Chondrocyte (in vitro differentiated cells): ENCODE measurements at regions not wholly inside any gene's neighbourhood (a gene's known extent, or its start where the extent isn't known, plus 50 kb on each side); places are given as distances from the start of the nearest gene placed in this dataset.
A peak's percentile ranks its signal among the peaks of the same experiment; 100 is the strongest.
"Not testable (repeated sequence)": the region's sequence is repeated elsewhere in the genome, so short reads cannot be mapped to it uniquely, and the experiment has no call there.

Source experiments
- DNase-seq: peaks from one replicate; pipeline ENCODE4 v3.0.0; 2021; ENCODE audit warnings: mixed read lengths, low spot score
- H3K27ac Mint-ChIP-seq: one replicate; pipeline ENCODE4 v1.8.0; 2021; ENCODE audit warnings: mild to moderate bottlenecking, moderate library complexity, mixed read lengths; ENCODE audit not compliant: unreplicated experiment
- H3K27me3 Mint-ChIP-seq: 2 replicates; pipeline ENCODE4 v1.8.0; 2021; ENCODE audit warnings: low read depth, mixed read lengths
- H3K36me3 Mint-ChIP-seq: 2 replicates; pipeline ENCODE4 v1.8.0; 2021; ENCODE audit warnings: low read depth, mixed read lengths
- H3K4me1 Mint-ChIP-seq: 2 replicates; pipeline ENCODE4 v1.8.0; 2021; ENCODE audit warnings: low read depth, mild to moderate bottlenecking, mixed read lengths
- H3K4me3 Mint-ChIP-seq: one replicate; pipeline ENCODE4 v1.8.0; 2021; ENCODE audit warnings: mild to moderate bottlenecking, moderate library complexity, mixed read lengths; ENCODE audit not compliant: unreplicated experiment
- H3K9me3 Mint-ChIP-seq: 2 replicates; pipeline ENCODE4 v1.8.0; 2021; ENCODE audit warnings: low read depth, mixed read lengths
- CTCF ChIP-seq: fragments of 200-600 bp; sonication (generic); IDR thresholded peaks from 2 replicates; pipeline ENCODE4 v1.5.0; 2021; ENCODE audit warnings: antibody characterized with exemption, mild to moderate bottlenecking, moderate library complexity

- Mint-ChIP-seq H3K27me3 (no peaks in the 10 kb centered on the region), H3K27ac (peak overlapping the region; percentile 93), H3K9me3 (no peaks in the 10 kb centered on the region), H3K4me1 (peaks cover 47% of the 10 kb centered on the region), H3K4me3 (peak overlapping the region; percentile 69), H3K36me3 (peaks cover 2% of the 10 kb centered on the region)
- DNase-seq = no peak
- no peak for TF ChIP-seq CTCF
These were observed 140.2 kb upstream of the CARMIL1 start for GRCh38 chr6:25138934-25139415.

- peaks cover 47% of the 10 kb centered on the region for H3K4me1 Mint-ChIP-seq
- H3K27me3 Mint-ChIP-seq, H3K36me3 Mint-ChIP-seq, DNase-seq, H3K4me3 Mint-ChIP-seq, H3K27ac Mint-ChIP-seq, H3K9me3 Mint-ChIP-seq: not testable (repeated sequence)
These were observed 139.6 kb upstream of the CARMIL1 start for GRCh38 chr6:25139608-25140007.

GRCh38 chr6:25142506-25142905, 136.7 kb upstream of the CARMIL1 start:
- Mint-ChIP-seq H3K27ac (no peak overlapping the region), H3K27me3 (no peaks in the 10 kb centered on the region), H3K36me3 (peaks cover 1% of the 10 kb centered on the region), H3K4me1 (peaks cover 40% of the 10 kb centered on the region), H3K9me3 (no peaks in the 10 kb centered on the region), H3K4me3 (no peak overlapping the region)
- DNase-seq = no peak
- no peak for TF ChIP-seq CTCF

- H3K27me3 Mint-ChIP-seq = no peaks in the 10 kb centered on the region
- no peak overlapping the region for H3K4me3 Mint-ChIP-seq
- no peak overlapping the region for H3K27ac Mint-ChIP-seq
- no peak for DNase-seq
- H3K9me3 Mint-ChIP-seq = peaks cover 11% of the 10 kb centered on the region
- peaks cover 3% of the 10 kb centered on the region for H3K36me3 Mint-ChIP-seq
- TF ChIP-seq CTCF = no peak
- peaks cover 27% of the 10 kb centered on the region for H3K4me1 Mint-ChIP-seq
These were observed 134.3 kb upstream of the CARMIL1 start for GRCh38 chr6:25144919-25145318.

GRCh38 chr6:25147223-25147622, 132.0 kb upstream of the CARMIL1 start:
- DNase-seq = no peak
- Mint-ChIP-seq H3K4me1 (peaks cover 38% of the 10 kb centered on the region), H3K27ac (no peak overlapping the region), H3K9me3 (peaks cover 11% of the 10 kb centered on the region), H3K36me3 (peaks cover 3% of the 10 kb centered on the region), H3K27me3 (no peaks in the 10 kb centered on the region), H3K4me3 (no peak overlapping the region)
- TF ChIP-seq CTCF = no peak

- H3K4me1 Mint-ChIP-seq = peaks cover 45% of the 10 kb centered on the region
- peaks cover 11% of the 10 kb centered on the region for H3K9me3 Mint-ChIP-seq
- H3K4me3 Mint-ChIP-seq = no peak overlapping the region
- H3K27ac Mint-ChIP-seq = no peak overlapping the region
- no peak for DNase-seq
- H3K27me3 Mint-ChIP-seq = no peaks in the 10 kb centered on the region
- TF ChIP-seq CTCF = no peak
- H3K36me3 Mint-ChIP-seq = peaks cover 3% of the 10 kb centered on the region
These were observed 129.1 kb upstream of the CARMIL1 start for GRCh38 chr6:25150031-25150430.
